22Rv1 (cell line): ENCODE measurements at regions not wholly inside any gene's neighbourhood (a gene's known extent, or its start where the extent isn't known, plus 50 kb on each side); places are given as distances from the start of the nearest gene placed in this dataset.

Source experiments
- CTCF ChIP-seq: fragments of 450-650 bp; IDR thresholded peaks from 2 replicates; pipeline ENCODE4 v1.5.1; 2017; ENCODE audit warnings: mild to moderate bottlenecking
- ZFX ChIP-seq: fragments of 450-650 bp; IDR thresholded peaks from 2 replicates; pipeline ENCODE4 v1.6.1; 2017; ENCODE audit warnings: antibody characterized with exemption, borderline replicate concordance

GRCh38 chr10:58888957-58889356 lies 287.5 kb upstream of the PHYHIPL start:
- TF ChIP-seq CTCF (no peak), ZFX (no peak)
